Central memory CD8-positive, alpha-beta T cell (primary cell): ENCODE measurements at regions not wholly inside any gene's neighbourhood (a gene's known extent, or its start where the extent isn't known, plus 50 kb on each side); places are given as distances from the start of the nearest gene placed in this dataset.
"Not testable (repeated sequence)": the region's sequence is repeated elsewhere in the genome, so short reads cannot be mapped to it uniquely, and the experiment has no call there.

ENCODE experiments used
- ATAC-seq: fragments of 150-1000 bp; cut with Tn5 transposase; replicated peaks from 2 replicates; pipeline ENCODE4 v1.10.0; 2022; ENCODE audit warnings: mild to moderate bottlenecking, moderate FRiP score, moderate number of reproducible peaks; ENCODE audit not compliant: poor library complexity, severe bottlenecking; ENCODE audit errors: extremely low read depth
- DNase-seq, 2 donors: peaks; one replicate each; pipeline ENCODE4 v3.0.0; 2021; ENCODE audit warnings: low spot score in 2 of 2
- H3K27ac Mint-ChIP-seq: one replicate; pipeline ENCODE4 v1.8.0; 2022; ENCODE audit warnings: low read depth, mild to moderate bottlenecking, moderate library complexity, mixed read lengths
- H3K27me3 Mint-ChIP-seq: one replicate; pipeline ENCODE4 v1.8.0; 2022; ENCODE audit warnings: mixed read lengths
- H3K36me3 Mint-ChIP-seq: one replicate; pipeline ENCODE4 v1.8.0; 2022; ENCODE audit warnings: mild to moderate bottlenecking, moderate library complexity, mixed read lengths; ENCODE audit not compliant: insufficient read depth
- H3K4me1 Mint-ChIP-seq: one replicate; pipeline ENCODE4 v1.8.0; 2022; ENCODE audit warnings: mixed read lengths
- H3K4me3 Mint-ChIP-seq: one replicate; pipeline ENCODE4 v1.8.0; 2022; ENCODE audit warnings: mild to moderate bottlenecking, moderate library complexity, mixed read lengths
- H3K9me3 Mint-ChIP-seq: one replicate; pipeline ENCODE4 v1.8.0; 2022; ENCODE audit warnings: mixed read lengths

- peaks cover 21% of the 10 kb centered on the region for H3K27me3 Mint-ChIP-seq
- no peaks in the 10 kb centered on the region for H3K9me3 Mint-ChIP-seq
- DNase-seq: no peak
- ATAC-seq: no peak
- H3K4me3 Mint-ChIP-seq: no peak overlapping the region
- H3K27ac Mint-ChIP-seq: no peak overlapping the region
- H3K36me3 Mint-ChIP-seq: no peaks in the 10 kb centered on the region
- H3K4me1 Mint-ChIP-seq: no peaks in the 10 kb centered on the region
These were observed 84.3 kb downstream of the RRAGC start for GRCh38 chr1:38775175-38775845.

GRCh38 chr1:38773483-38773882 lies 86.1 kb downstream of the RRAGC start:
- no peaks in the 10 kb centered on the region for H3K9me3 Mint-ChIP-seq
- H3K4me1 Mint-ChIP-seq: no peaks in the 10 kb centered on the region
- DNase-seq (no peak), ATAC-seq (no peak)
- no peak overlapping the region for H3K27ac Mint-ChIP-seq
- no peaks in the 10 kb centered on the region for H3K36me3 Mint-ChIP-seq
- H3K27me3 Mint-ChIP-seq: peaks cover 30% of the 10 kb centered on the region
- no peak overlapping the region for H3K4me3 Mint-ChIP-seq

- DNase-seq: no peak
- peaks cover 36% of the 10 kb centered on the region for H3K27me3 Mint-ChIP-seq
- no peaks in the 10 kb centered on the region for H3K4me1 Mint-ChIP-seq
- H3K27ac Mint-ChIP-seq: no peak overlapping the region
- no peak overlapping the region for H3K4me3 Mint-ChIP-seq
- ATAC-seq: no peak
- no peaks in the 10 kb centered on the region for H3K9me3 Mint-ChIP-seq
- H3K36me3 Mint-ChIP-seq: no peaks in the 10 kb centered on the region
These were observed 86.6 kb downstream of the RRAGC start for GRCh38 chr1:38772953-38773352.

DNA sequence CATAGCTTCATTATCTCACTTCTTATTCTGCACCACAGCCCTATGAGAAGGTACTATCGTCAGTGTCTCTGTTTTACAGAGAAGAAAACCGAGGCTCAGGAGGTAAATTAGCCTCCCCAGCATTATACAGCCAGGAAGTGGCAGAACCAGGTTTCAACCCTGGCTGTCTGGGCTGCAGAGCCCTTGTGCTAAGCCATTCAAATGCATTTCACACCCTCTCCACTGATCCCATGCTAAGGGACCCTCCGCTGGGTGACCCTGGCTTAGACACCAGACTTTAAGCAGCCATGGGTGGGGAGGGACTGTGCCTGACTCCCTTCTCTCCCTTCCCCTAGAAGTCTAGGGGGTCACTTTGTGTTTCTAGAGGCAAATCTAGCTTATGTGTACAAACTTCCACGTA lies 87.5 kb downstream of the RRAGC start:
- Mint-ChIP-seq H3K9me3 (no peaks in the 10 kb centered on the region), H3K4me3 (no peak overlapping the region), H3K27me3 (peaks cover 42% of the 10 kb centered on the region), H3K36me3 (no peaks in the 10 kb centered on the region), H3K4me1 (no peaks in the 10 kb centered on the region), H3K27ac (no peak overlapping the region)
- no peak for DNase-seq
- no peak for ATAC-seq

- H3K4me3 Mint-ChIP-seq, H3K9me3 Mint-ChIP-seq, H3K4me1 Mint-ChIP-seq, ATAC-seq, H3K36me3 Mint-ChIP-seq, H3K27ac Mint-ChIP-seq, DNase-seq: not testable (repeated sequence)
- H3K27me3 Mint-ChIP-seq: peaks cover 52% of the 10 kb centered on the region
These were observed 88.9 kb downstream of the RRAGC start for GRCh38 chr1:38770516-38771173.

DNA sequence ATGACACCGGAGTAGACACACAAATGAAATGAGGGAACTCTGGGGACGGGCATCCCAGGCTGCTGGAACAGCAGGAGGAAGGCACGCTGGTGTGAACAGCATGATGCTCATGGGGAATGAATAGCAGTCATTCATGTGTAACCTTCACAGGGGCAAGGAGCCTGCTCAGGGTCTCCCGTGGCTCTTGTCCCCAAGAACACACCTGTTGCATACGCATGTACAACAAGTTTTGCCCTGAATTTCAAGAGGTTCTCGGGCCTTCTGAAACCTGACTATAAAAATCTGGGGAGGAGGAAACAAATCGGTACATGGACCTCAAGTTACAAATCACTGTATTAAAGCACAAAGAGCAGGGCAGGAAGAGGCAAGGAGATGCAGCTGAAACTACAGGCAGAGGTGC lies 93.4 kb downstream of the RRAGC start:
- H3K27ac Mint-ChIP-seq: no peak overlapping the region

DNA sequence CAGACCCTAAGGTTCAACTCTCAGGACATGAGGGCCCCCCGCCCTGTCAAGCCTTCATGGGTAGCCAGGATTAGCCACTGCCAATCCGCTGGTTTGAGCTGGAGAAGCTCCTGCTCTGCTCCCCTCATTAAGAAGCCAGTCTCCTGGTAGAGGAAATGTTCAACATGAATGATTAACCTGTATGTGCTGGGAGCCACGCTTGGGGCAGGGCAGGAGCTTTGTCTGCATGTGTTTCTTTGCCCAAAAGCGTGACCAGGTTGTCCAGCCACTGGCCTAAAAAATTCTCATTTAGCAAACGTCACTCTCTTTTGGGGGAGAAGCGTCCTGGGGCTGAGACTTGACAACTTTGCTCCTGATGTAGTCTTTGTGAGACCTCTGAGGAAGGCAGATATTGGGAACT lies 96.5 kb downstream of the RRAGC start:
- Mint-ChIP-seq H3K36me3 (no peaks in the 10 kb centered on the region), H3K4me3 (no peak overlapping the region), H3K27me3 (peaks cover 59% of the 10 kb centered on the region), H3K27ac (no peak overlapping the region), H3K9me3 (no peaks in the 10 kb centered on the region), H3K4me1 (no peaks in the 10 kb centered on the region)
- ATAC-seq (no peak), DNase-seq (no peak)

More for the DNA sequence above, 93.4 kb downstream of the RRAGC start:
- Mint-ChIP-seq H3K4me3 (no peak overlapping the region), H3K27me3 (peaks cover 75% of the 10 kb centered on the region), H3K9me3 (no peaks in the 10 kb centered on the region), H3K4me1 (no peaks in the 10 kb centered on the region), H3K36me3 (no peaks in the 10 kb centered on the region)
- DNase-seq (no peak), ATAC-seq (no peak)

DNA sequence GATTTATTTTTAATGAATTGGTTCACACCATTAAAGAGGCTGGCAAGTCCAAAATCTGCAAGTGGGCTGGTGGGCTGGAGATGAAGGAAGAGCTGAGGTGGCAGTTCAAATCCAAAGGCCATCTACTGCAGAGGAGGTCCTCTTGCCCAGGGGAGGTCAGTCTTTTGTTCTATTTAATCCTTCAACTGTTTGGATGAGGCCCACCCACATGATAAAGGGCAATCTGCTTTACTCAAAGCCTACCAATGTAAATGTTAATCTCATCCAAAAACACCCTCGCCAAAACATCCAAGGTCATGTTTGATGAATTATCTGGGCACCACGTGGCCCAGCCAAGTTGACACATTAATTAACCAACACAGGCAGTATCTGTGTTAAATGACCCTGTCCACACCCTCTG lies 99.0 kb downstream of the RRAGC start:
- ATAC-seq (no peak), DNase-seq (no peak)
- Mint-ChIP-seq H3K27me3 (peaks cover 62% of the 10 kb centered on the region), H3K27ac (no peak overlapping the region), H3K36me3 (no peaks in the 10 kb centered on the region), H3K4me1 (no peaks in the 10 kb centered on the region), H3K9me3 (no peaks in the 10 kb centered on the region), H3K4me3 (no peak overlapping the region)

DNA sequence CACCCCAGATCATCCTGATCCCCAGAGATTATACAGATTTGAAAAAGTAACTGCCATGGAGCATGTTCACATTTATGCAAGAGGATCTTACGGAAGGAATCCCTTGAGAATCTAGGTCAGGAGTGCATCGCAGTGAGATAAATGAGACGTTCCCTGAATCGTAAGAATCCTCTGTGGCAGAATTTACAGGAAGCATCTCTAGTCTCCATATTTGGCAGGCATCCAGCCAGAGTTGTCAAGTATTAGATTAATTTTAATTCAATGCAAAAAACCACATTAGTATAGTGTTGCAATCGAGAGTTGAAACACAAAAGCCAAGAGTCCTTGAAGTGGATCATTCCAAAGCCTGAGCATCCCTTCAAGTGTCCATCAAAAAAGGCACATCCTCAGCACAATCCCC lies 100.8 kb downstream of the RRAGC start:
- Mint-ChIP-seq H3K36me3 (no peaks in the 10 kb centered on the region), H3K27ac (no peak overlapping the region), H3K27me3 (peaks cover 61% of the 10 kb centered on the region), H3K9me3 (no peaks in the 10 kb centered on the region), H3K4me3 (no peak overlapping the region), H3K4me1 (no peaks in the 10 kb centered on the region)
- no peak for DNase-seq
- no peak for ATAC-seq

GRCh38 chr1:38746941-38747600 lies 112.5 kb downstream of the RRAGC start:
- Mint-ChIP-seq H3K9me3 (no peaks in the 10 kb centered on the region), H3K36me3 (peaks cover 3% of the 10 kb centered on the region), H3K4me1 (no peaks in the 10 kb centered on the region), H3K27me3 (peaks cover 31% of the 10 kb centered on the region), H3K4me3 (no peak overlapping the region), H3K27ac (no peak overlapping the region)
- DNase-seq (no peak), ATAC-seq (no peak)

DNA sequence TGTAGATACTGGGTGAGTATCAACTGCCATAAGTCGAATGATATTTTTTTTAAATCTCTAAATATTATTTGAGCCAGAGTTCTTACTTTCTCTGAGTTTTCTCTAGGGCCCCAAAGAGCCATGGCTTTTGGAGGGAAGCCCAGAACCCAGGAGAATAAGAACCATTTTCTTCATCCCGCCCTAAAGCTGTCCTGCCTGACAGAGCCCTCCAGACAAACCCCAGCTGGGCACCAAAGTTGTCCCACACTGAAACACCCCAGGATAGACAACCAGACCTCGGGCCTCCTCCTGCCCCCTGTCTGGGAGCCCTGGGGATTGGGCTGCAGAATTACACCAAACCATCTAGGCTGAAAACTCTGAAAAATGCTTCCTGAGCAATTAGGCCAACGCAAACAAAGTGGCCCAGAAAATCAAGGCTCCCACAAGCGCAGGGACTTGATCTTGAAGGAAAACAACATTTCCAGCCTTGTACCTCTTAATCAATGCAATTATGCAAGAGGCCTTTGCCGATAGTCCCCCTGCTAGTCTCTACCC lies 113.1 kb downstream of the RRAGC start:
- no peak for ATAC-seq
- Mint-ChIP-seq H3K27ac (no peak overlapping the region), H3K27me3 (peaks cover 26% of the 10 kb centered on the region), H3K9me3 (no peaks in the 10 kb centered on the region), H3K4me1 (no peaks in the 10 kb centered on the region), H3K36me3 (peaks cover 3% of the 10 kb centered on the region), H3K4me3 (no peak overlapping the region)
- DNase-seq: no peak

DNA sequence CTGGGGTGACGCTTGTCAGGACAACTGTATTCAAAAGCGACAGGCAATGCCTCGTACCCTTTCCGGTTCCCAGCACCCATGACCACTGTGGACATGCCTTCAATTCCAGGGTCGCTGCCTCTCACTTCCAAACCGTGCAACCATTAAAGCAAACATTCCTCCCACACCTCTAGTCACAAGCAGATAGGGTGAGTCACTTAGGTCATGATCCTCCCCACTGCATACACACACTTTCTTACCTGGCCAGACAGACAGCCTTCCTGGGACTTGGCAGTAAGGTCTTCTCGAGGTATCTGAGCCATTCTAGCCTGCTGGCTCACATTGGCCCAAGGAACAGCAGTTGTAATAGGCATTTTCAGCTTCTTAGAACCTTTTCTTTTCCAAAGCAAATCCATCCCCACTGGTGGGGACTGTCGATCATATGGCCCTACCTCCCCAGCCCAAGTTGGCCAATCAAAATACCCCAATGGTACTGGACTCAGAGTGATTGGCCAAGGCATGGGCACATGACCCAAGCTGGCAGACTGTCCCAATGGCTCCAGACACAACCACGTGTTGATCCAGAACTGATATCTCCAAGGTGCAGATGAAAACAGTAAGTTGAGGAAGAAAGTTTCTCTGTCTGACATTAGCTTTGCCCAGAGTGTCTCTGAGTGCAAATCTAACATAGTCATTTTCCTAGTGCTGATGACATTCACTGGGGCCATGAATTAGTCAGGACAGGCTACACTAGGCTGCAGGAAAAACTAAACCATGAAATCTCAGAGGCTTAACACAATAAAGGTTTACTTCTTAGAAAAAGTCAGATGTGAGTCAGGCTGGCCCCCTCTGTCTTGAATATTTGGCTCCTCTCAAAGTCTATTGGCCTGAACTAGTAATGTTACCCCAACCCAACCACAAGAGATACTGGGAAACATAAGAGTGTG lies 113.8 kb downstream of the RRAGC start:
- Mint-ChIP-seq H3K9me3 (no peaks in the 10 kb centered on the region), H3K4me1 (no peaks in the 10 kb centered on the region), H3K27ac (no peak overlapping the region), H3K4me3 (no peak overlapping the region), H3K36me3 (peaks cover 3% of the 10 kb centered on the region), H3K27me3 (peaks cover 25% of the 10 kb centered on the region)
- DNase-seq: no peak
- ATAC-seq: no peak
